ENCODE measurements at regions not wholly inside any gene's neighbourhood (a gene's known extent, or its start where the extent isn't known, plus 50 kb on each side); places are given as distances from the start of the nearest gene placed in this dataset.

- TF ChIP-seq CTCF (IDR thresholded peaks at IDR 0.05 in 8 of 11, conservative IDR thresholded peaks at IDR 0.05 in 3 of 11) (no peak), POLR2A (IDR thresholded peaks at IDR 0.05) (no peak)
Measured at GRCh38 chr12:67852701-67853100, 136.5 kb upstream of the IFNG-AS1 start.

Data from spleen (tissue), 7 donors.